Gastrocnemius medialis (tissue), 4 donors: ENCODE measurements at regions not wholly inside any gene's neighbourhood (a gene's known extent, or its start where the extent isn't known, plus 50 kb on each side); places are given as distances from the start of the nearest gene placed in this dataset.

ENCODE experiments used
- ATAC-seq, 2 donors: fragments of 150-250 bp; one replicate each; pipeline ENCODE4 v1.9.1; 2016
- DNase-seq, 2 donors: peaks; one replicate each; pipeline ENCODE4 v3.0.0-alpha.2; 2019
- H3K27ac ChIP-seq, 4 donors: fragments of 200-600 bp; sonication (generic); 1 replicate in 1 of 4; 2 replicates in 3 of 4; pipeline ENCODE4 v1.5.1; 2016 to 2018; ENCODE audit warnings: mild to moderate bottlenecking in 2 of 4, moderate library complexity in 1 of 4
- H3K27me3 ChIP-seq, 3 donors: fragments of 200-600 bp; sonication (generic) in 2 of 3; 1 replicate in 1 of 3; 2 replicates in 2 of 3; pipeline versions ENCODE4 v1.5.1 to v1.6.0; 2016 to 2019; ENCODE audit warnings: mild to moderate bottlenecking in 1 of 3, moderate library complexity in 1 of 3
- H3K36me3 ChIP-seq, 2 donors: fragments of 200-600 bp; sonication (generic) in 1 of 2; one replicate each; pipeline ENCODE4 v1.5.1; 2017 to 2018
- H3K4me1 ChIP-seq, 2 donors: fragments of 200-600 bp; sonication (generic) in 1 of 2; one replicate each; pipeline ENCODE4 v1.5.1; 2016 to 2017; ENCODE audit warnings: mild to moderate bottlenecking in 2 of 2
- H3K4me3 ChIP-seq, 4 donors: fragments of 200-600 bp; sonication (generic) in 3 of 4; 1 replicate in 1 of 4; 2 replicates in 3 of 4; pipeline ENCODE4 v1.5.1; 2016 to 2019; ENCODE audit warnings: mild to moderate bottlenecking in 2 of 4
- H3K9me3 ChIP-seq, 3 donors: fragments of 200-600 bp; sonication (generic) in 2 of 3; 1 replicate in 1 of 3; 2 replicates in 2 of 3; pipeline ENCODE4 v1.5.1; 2016 to 2019
- CTCF ChIP-seq, 5 experiments: fragments of 450-650 bp in 3 of 5; fragments of 200-600 bp in 2 of 5; sonication (generic) in 2 of 5; IDR thresholded peaks in 4 of 5; conservative IDR thresholded peaks in 1 of 5; 1 replicate in 4 of 5; 2 replicates in 1 of 5; pipeline ENCODE4 v1.5.1; 2016 to 2019; ENCODE audit warnings: antibody characterized with exemption in 5 of 5, mild to moderate bottlenecking in 3 of 5, moderate library complexity in 3 of 5
- POLR2A ChIP-seq, 2 donors: fragments of 450-650 bp; IDR thresholded peaks; one replicate each; pipeline ENCODE4 v1.6.1; 2017; ENCODE audit warnings: antibody characterized with exemption in 2 of 2, mild to moderate bottlenecking in 2 of 2, moderate library complexity in 2 of 2
- in situ Hi-C, 4 donors: fragments of 200-750 bp; cut with MboI; loops; one replicate each; pipeline versions ENCODE4 v1.15.0 to v1.8.0; 2017; ENCODE audit warnings: low sequenced_read_pairs in 4 of 4
- intact Hi-C: fragments of 100-400 bp; cut with DNase I; formaldehyde crosslinking; loops from one replicate; pipeline ENCODE4 v1.15.1; 2023; ENCODE audit warnings: low total_unique reads

DNA sequence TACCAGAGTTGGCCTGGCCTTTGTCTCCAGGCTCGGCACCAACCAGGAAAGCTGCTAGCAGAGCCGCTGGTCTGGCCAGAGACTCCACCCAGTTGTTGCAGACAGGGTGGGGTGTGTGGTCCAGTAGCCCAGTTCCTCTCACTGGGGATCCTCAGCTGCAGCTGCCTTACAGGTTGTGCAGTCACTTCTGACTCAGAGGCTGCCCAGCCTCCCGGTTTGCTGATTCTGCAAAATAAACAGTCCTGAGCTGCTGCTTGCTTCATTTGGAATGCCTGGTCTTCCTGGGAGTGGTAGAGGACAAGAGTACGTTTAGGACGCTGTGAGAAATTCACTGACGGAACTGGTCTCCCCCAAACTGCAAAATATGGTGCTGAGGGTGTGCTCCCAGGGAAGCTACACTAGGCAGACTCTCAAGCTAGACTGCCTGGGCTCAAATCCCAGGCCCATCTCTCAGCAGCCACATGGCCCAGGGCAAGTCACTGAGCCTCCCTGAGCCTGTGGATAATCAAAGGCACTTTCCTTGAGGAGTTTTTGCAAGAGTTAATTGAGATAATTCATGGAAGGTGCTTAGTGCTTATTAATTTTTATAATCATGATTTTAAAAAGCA is 246.1 kb downstream of the TFAP2C start:
- H3K4me3 ChIP-seq = no peak overlapping the region
- no peaks in the 10 kb centered on the region for H3K4me1 ChIP-seq
- intact Hi-C loops = no loop called here
- no peak for ATAC-seq
- in situ Hi-C loops = no loop called here
- H3K9me3 ChIP-seq = no peaks in the 10 kb centered on the region
- H3K27ac ChIP-seq = no peak overlapping the region
- TF ChIP-seq CTCF (IDR thresholded peaks at IDR 0.05 in 4 of 5, conservative IDR thresholded peaks at IDR 0.05 in 1 of 5) (no peak), POLR2A (IDR thresholded peaks at IDR 0.05) (no peak)
- no peak for DNase-seq
- no peaks in the 10 kb centered on the region for H3K36me3 ChIP-seq
- H3K27me3 ChIP-seq = no peaks in the 10 kb centered on the region

- in situ Hi-C loops = no loop called here
- intact Hi-C loops = no loop called here
- H3K27me3 ChIP-seq = no peaks in the 10 kb centered on the region
Observed at GRCh38 chr20:56875803-56876202, 246.7 kb downstream of the TFAP2C start.

GRCh38 chr20:56885521-56885920 is 256.4 kb downstream of the TFAP2C start:
- in situ Hi-C loops (no loop called here), intact Hi-C loops (no loop called here)

More at GRCh38 chr20:56875803-56876202, 246.7 kb downstream of the TFAP2C start:
- TF ChIP-seq POLR2A (IDR thresholded peaks at IDR 0.05) = no peak
- TF ChIP-seq CTCF (IDR thresholded peaks at IDR 0.05 in 4 of 5, conservative IDR thresholded peaks at IDR 0.05 in 1 of 5) = no peak
- no peak overlapping the region for H3K27ac ChIP-seq
- H3K36me3 ChIP-seq = no peaks in the 10 kb centered on the region
- no peak for DNase-seq
- no peak for ATAC-seq
- no peaks in the 10 kb centered on the region for H3K9me3 ChIP-seq
- H3K4me1 ChIP-seq = no peaks in the 10 kb centered on the region
- H3K4me3 ChIP-seq = no peak overlapping the region

DNA sequence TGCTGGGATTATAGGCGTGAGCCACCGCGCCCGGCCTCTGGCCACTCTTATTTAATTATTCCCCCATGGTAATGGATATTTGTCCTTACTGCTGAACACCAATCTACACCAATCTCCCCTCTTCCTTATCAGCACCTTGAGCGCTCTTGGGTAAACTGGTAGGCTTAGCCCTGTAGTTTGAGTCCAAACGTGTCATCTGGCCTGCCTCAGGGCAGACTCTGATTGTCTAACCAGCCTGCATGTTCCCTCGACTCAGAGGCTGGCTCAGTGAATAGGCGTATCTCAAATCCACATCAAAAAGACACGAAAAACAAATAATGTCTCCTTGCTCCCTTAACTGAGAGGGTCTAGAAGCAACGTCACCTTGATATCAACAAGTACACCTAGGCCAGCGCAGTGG is 260.9 kb downstream of the TFAP2C start:
- ATAC-seq = no peak
- H3K36me3 ChIP-seq = no peaks in the 10 kb centered on the region
- no peaks in the 10 kb centered on the region for H3K4me1 ChIP-seq
- H3K4me3 ChIP-seq = no peak overlapping the region
- no peak for DNase-seq
- no peak overlapping the region for H3K27ac ChIP-seq
- TF ChIP-seq CTCF (IDR thresholded peaks at IDR 0.05 in 4 of 5, conservative IDR thresholded peaks at IDR 0.05 in 1 of 5) (no peak), POLR2A (IDR thresholded peaks at IDR 0.05) (no peak)
- intact Hi-C loops = no loop called here
- in situ Hi-C loops = no loop called here
- no peaks in the 10 kb centered on the region for H3K9me3 ChIP-seq
- H3K27me3 ChIP-seq = no peaks in the 10 kb centered on the region

More at GRCh38 chr20:56885521-56885920, 256.4 kb downstream of the TFAP2C start:
- H3K9me3 ChIP-seq = no peaks in the 10 kb centered on the region
- DNase-seq (no peak), ATAC-seq (no peak)
- no peaks in the 10 kb centered on the region for H3K4me1 ChIP-seq
- H3K27ac ChIP-seq = no peak overlapping the region
- no peaks in the 10 kb centered on the region for H3K27me3 ChIP-seq
- no peak overlapping the region for H3K4me3 ChIP-seq
- H3K36me3 ChIP-seq = no peaks in the 10 kb centered on the region
- TF ChIP-seq POLR2A (IDR thresholded peaks at IDR 0.05) (no peak), CTCF (IDR thresholded peaks at IDR 0.05 in 4 of 5, conservative IDR thresholded peaks at IDR 0.05 in 1 of 5) (no peak)
